Calu3 (cell line): ENCODE measurements at regions not wholly inside any gene's neighbourhood (a gene's known extent, or its start where the extent isn't known, plus 50 kb on each side); places are given as distances from the start of the nearest gene placed in this dataset.

ENCODE experiments used
- BruUV-seq: library from RNA; stranded (reverse); fragments of 400-500 nt; replicated peaks from 2 replicates; lab custom pipeline; 2021; lab: Mats Ljungman, UMichigan
- CTCF ChIA-PET: fragments of 300-600 bp; sonication (Branson Sonifier 250); formaldehyde crosslinking; loops from one replicate; lab custom pipeline; 2022; ENCODE audit warnings: antibody characterized with exemption; lab: Charles Lee
- DNase-seq: peaks from one replicate; pipeline ENCODE4 v3.0.0; 2022
- H3K27ac Mint-ChIP-seq: one replicate; pipeline ENCODE4 v1.8.0; 2022; ENCODE audit warnings: mixed read lengths; ENCODE audit not compliant: unreplicated experiment
- H3K27me3 Mint-ChIP-seq: one replicate; pipeline ENCODE4 v1.8.0; 2022; ENCODE audit warnings: mixed read lengths; ENCODE audit not compliant: unreplicated experiment
- H3K36me3 Mint-ChIP-seq: one replicate; pipeline ENCODE4 v1.8.0; 2022; ENCODE audit warnings: mild to moderate bottlenecking, moderate library complexity, mixed read lengths; ENCODE audit not compliant: insufficient read depth, unreplicated experiment
- H3K4me1 Mint-ChIP-seq: one replicate; pipeline ENCODE4 v1.8.0; 2022; ENCODE audit warnings: mild to moderate bottlenecking, low read depth, mixed read lengths; ENCODE audit not compliant: unreplicated experiment
- H3K4me3 Mint-ChIP-seq: one replicate; pipeline ENCODE4 v1.8.0; 2022; ENCODE audit warnings: mild to moderate bottlenecking, low read depth, moderate library complexity, mixed read lengths; ENCODE audit not compliant: unreplicated experiment
- H3K9me3 Mint-ChIP-seq: one replicate; pipeline ENCODE4 v1.8.0; 2022; ENCODE audit warnings: low read depth, mixed read lengths; ENCODE audit not compliant: unreplicated experiment
- intact Hi-C: fragments of 100-400 bp; cut with micrococcal nuclease; formaldehyde crosslinking; loops from one replicate; pipeline ENCODE4 v1.10.0; 2022; ENCODE audit not compliant: unreplicated experiment
- TF ChIP-seq, protein P1 (sequence below): fragments of 200-600 bp; IDR thresholded peaks from one replicate; pipeline ENCODE4 v1.8.0; 2022; ENCODE audit warnings: antibody characterized with exemption; ENCODE audit not compliant: unreplicated experiment

DNA sequence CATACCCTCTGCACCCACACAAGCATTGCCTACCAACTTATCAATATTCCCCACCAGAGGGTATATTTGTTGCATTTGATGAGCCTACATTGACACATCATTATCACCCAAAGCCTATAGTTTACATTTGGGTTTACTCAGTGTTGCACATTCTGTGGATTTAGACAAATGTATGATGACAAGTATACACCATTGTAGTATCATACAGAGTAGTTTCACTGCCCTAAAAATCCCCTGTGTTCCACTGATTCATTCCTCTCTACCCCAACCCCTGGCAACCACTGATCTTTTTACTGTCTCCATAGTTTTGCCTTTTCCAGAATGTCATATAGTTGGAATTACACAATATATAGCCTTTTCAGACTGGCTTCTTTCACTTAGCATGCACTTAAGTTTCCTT is 85.7 kb upstream of the CPLX2 start:
- Mint-ChIP-seq H3K4me1 (no peaks in the 10 kb centered on the region), H3K9me3 (no peaks in the 10 kb centered on the region), H3K27me3 (peaks cover 72% of the 10 kb centered on the region)

DNA sequence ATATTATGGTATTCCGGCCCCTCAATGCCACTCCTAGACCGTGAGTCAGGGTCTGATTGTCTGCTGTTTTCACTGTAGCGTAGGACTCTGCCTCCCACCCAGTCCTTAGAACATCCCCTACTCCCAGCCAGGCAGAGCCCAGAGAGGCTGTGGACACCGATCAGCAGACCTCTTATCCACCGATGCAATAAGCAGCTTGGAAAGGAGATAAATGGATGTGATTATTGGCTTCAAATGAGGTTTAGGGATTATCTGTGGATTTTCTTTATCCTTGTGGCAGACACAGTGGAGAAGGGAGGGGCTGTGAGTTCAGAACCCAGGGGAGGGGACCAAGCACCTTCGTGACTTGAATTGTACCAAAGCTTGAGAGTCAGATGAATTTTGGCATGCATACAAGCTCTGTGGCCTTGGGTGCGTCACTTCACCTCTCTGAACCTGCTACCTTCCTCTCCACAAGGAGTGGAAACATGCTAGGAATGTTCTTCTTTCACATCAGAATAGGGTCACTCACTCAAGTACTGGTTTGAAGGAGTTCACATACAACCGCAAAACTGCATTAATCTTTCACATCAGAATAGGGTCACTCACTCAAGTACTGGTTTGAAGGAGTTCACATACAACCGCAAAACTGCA is 83.1 kb upstream of the CPLX2 start:
- CTCF ChIA-PET = no interaction called here
- H3K27ac Mint-ChIP-seq = no peak overlapping the region

More for the DNA sequence above, 85.7 kb upstream of the CPLX2 start:
- no peaks in the 10 kb centered on the region for H3K36me3 Mint-ChIP-seq
- BruUV-seq = no TSS peak
- no peak overlapping the region for H3K4me3 Mint-ChIP-seq
- DNase-seq = no peak
- CTCF ChIA-PET = no interaction called here
- intact Hi-C loops = no loop called here
- no peak overlapping the region for H3K27ac Mint-ChIP-seq
- TF ChIP-seq, protein P1, sequence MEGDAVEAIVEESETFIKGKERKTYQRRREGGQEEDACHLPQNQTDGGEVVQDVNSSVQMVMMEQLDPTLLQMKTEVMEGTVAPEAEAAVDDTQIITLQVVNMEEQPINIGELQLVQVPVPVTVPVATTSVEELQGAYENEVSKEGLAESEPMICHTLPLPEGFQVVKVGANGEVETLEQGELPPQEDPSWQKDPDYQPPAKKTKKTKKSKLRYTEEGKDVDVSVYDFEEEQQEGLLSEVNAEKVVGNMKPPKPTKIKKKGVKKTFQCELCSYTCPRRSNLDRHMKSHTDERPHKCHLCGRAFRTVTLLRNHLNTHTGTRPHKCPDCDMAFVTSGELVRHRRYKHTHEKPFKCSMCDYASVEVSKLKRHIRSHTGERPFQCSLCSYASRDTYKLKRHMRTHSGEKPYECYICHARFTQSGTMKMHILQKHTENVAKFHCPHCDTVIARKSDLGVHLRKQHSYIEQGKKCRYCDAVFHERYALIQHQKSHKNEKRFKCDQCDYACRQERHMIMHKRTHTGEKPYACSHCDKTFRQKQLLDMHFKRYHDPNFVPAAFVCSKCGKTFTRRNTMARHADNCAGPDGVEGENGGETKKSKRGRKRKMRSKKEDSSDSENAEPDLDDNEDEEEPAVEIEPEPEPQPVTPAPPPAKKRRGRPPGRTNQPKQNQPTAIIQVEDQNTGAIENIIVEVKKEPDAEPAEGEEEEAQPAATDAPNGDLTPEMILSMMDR = no peak

GRCh38 chr5:175789670-175790069 is 81.7 kb upstream of the CPLX2 start:
- TF ChIP-seq, protein P1 = no peak
- Mint-ChIP-seq H3K36me3 (no peaks in the 10 kb centered on the region), H3K4me1 (no peaks in the 10 kb centered on the region), H3K27me3 (peaks cover 84% of the 10 kb centered on the region), H3K27ac (no peak overlapping the region), H3K9me3 (no peaks in the 10 kb centered on the region), H3K4me3 (no peak overlapping the region)
- DNase-seq = no peak
- intact Hi-C loops = no loop called here
- BruUV-seq = no TSS peak
- CTCF ChIA-PET = no interaction called here

More for the DNA sequence above, 83.1 kb upstream of the CPLX2 start:
- no TSS peak for BruUV-seq
- intact Hi-C loops = no loop called here
- H3K36me3 Mint-ChIP-seq = no peaks in the 10 kb centered on the region
- no peaks in the 10 kb centered on the region for H3K4me1 Mint-ChIP-seq
- peaks cover 80% of the 10 kb centered on the region for H3K27me3 Mint-ChIP-seq
- H3K4me3 Mint-ChIP-seq = no peak overlapping the region
- no peak for DNase-seq
- H3K9me3 Mint-ChIP-seq = no peaks in the 10 kb centered on the region
- TF ChIP-seq, protein P1 = no peak

GRCh38 chr5:175790796-175791195 is 80.6 kb upstream of the CPLX2 start:
- Mint-ChIP-seq H3K27ac (no peak overlapping the region), H3K27me3 (peaks cover 85% of the 10 kb centered on the region)
- no TSS peak for BruUV-seq

More at GRCh38 chr5:175790796-175791195, 80.6 kb upstream of the CPLX2 start:
- CTCF ChIA-PET = interaction anchor here (0.7 kb wide), 1 partner anchor 10 kb away, joined by 4 read pairs; no protein-coding TSS in a partner anchor
- H3K36me3 Mint-ChIP-seq = no peaks in the 10 kb centered on the region
- DNase-seq = no peak
- no peaks in the 10 kb centered on the region for H3K9me3 Mint-ChIP-seq
- intact Hi-C loops = no loop called here
- no peaks in the 10 kb centered on the region for H3K4me1 Mint-ChIP-seq
- no peak overlapping the region for H3K4me3 Mint-ChIP-seq
- TF ChIP-seq, protein P1 = no peak
